Fibroblast of skin of right quadriceps (primary cell): ENCODE measurements at regions not wholly inside any gene's neighbourhood (a gene's known extent, or its start where the extent isn't known, plus 50 kb on each side); places are given as distances from the start of the nearest gene placed in this dataset.

Experiments
- DNase-seq: peaks from one replicate; pipeline ENCODE4 v3.0.0-alpha.2; 2013

DNA sequence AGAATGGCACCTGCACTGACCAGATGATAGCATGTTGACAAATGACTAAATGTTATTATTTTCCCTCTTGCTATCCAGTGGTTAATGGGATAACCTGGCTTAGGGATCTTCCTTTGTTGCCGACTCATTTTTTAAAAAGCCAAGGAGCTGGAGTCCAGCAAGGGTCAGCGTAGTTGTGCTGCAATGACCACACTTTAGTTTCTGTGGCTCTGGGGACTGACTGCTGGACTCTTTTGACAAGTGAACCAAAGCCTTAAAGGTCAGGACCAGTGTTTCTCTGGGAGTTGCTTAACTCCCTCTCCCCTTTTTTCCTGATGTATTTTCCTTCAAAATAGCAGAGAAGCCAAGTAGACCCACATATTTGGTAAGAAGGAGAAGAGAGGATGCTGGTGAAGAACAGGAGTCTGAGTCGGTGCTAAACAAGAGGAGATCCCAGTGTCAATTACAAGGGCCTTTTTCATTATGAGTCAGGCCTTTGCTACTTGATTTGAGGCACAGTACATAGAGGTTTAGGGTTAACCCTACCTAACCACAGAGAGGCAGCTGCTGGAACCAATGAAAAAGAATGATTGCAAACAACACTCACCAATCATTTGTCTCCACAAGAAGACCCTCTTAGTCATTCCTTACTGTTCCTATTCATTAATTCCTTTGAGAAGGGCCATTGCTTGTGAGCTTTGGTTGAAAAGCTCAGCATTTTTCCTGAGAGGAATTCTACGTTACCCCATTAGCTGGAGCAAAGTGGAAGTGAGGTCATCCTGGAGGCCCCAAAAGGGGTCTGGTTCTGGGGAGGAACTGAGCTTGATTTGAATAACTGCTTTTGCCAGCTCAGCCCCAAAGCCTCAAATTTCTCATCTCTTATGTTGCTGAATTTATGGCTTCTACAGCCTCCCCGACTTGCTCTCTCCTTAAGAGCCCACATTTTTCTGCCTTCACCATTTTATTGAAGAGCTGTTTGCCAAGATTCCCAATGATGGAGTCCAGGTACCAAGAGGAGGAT lies 137.6 kb upstream of the HNMT start:
- no peak for DNase-seq

DNA sequence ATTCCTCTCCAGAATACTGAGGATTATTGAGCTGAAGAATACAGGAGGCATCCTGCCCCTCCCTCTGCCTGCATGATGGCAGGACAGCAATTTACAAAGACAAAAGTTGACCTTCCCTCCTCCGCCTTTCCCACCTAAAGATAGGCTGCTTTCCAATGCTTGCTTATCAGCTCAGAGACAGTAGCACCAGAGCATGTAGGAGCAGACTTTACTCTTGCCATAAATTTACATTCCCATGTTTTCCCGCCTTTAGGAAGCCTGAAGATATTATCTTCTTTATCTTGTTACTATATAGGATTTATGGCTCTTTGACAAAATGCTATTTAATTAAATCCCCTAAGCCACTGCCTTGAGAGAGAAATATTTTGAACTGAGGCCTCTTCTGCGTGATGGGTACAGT lies 135.6 kb upstream of the HNMT start:
- DNase-seq: no peak

DNA sequence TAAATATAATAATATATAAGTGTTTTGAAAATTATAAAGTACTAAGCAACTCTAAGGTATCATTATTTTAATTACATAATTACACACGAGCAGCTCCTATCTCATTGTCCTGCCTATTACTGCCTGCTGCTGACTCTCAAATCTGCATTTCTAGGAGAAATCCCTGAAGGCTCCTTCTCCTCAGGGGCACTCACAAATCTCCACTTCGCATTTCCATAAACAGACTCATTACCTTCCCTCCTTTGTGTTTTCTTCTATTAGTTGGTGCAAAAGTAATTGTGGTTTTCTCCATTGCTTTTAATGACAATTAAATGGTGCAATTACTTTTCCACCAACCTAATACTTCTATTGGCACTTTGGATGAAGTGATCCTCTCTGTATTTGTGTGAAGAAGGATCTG lies 135.0 kb upstream of the HNMT start:
- no peak for DNase-seq

DNA sequence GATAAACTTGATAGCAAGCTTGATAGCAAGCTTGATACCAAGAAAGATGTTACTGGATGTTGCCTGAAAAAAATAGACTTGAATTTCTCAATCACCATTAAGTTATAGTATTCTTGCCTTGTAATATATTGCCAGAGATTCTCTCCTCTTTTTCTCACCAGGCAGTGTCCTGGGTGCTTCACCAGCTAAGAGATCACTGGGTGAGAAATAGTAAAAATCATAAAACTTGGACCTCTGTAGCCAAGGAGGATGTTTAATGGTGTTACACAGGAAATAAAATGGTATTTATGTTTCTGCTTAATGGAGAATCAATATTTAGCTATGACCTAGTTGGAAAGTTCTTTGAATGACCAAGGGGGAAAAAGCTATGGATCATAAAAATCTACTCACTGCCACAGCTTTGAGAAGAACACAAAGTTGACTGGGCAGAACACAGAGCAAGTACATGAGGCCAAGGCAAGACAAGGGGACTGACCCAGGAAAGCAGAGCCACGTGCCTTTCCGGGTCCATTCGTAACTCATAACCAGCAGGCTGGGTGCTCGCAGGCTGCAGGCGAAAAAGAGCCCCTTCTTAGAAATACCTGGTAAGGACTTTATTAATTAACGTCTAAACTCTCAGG lies 129.4 kb upstream of the HNMT start:
- DNase-seq: no peak

DNA sequence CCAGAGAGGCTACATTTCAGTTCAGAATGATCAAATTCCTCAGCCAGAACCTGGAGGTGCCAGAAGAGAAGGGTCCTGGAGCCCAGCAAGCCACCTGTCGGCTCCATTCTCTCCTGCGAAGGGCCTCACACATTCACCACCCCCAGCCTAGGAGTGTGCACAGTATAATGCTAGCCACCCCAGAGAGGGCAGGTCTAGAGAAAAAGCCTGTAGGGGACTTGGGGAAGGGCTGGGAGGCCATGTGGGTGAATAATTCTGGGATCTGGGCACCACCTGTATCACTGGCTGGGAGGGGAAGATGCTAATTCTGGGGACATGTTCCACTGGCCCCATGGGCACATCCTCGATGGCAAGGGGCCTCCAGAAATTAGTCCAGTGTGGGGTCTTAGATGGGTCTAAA lies 127.6 kb upstream of the HNMT start:
- no peak for DNase-seq

DNA sequence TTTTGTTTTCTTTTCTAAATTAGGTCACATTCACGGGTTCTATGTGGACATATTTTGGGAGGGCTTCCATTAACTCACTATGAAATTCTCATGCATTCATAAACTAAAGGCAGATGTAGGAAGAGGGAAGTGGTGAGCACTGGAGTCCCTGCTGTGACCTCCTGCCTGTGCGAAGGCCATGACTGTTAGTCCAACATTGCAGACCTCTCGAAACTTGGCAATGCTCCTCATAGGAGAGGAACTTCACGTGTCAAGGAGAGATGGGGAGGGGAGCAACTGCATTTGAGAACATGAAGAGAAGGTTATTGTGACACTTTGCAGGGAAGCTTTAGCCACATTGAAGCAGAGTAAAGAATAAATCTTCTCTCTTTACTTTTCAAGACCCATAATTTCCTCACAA lies 126.4 kb upstream of the HNMT start:
- DNase-seq: no peak

DNA sequence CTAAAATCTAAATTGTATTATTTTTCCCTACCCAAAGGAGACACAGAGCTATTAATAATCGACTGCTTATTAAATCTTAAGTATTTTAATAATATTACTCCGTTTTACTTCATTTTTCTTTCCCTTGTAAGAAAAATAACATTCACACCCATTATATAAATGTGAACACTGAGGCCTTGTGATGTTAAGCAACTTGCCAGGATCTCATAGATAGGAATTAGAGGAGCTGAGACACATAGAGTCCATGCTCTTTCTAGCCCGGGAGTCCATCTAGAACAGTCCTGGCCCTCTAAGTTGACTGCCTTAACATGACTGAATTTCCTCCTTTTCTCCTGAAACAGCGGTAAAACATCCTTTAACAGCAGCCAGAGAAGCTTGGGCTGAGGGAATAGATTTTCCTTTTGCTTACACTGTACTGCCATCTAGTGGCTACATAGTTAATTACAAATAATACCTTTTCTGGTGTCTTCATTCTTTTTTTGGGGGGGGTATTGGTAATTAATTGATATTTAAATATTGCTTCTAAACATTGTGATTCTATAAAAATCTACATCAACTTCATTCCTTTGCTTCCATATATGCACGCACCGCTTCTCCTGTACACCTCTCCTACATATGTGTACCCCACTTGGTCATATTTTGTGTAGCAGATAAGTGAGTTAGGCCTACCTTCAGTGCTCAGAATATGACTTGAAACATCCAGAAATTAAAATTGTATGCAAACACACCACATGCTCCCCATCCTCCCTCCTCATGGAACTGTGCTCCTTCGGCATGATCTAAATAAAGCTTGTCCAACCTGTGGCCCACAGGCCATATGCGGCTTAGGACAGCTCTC lies 125.8 kb upstream of the HNMT start:
- DNase-seq: peak; percentile 42

DNA sequence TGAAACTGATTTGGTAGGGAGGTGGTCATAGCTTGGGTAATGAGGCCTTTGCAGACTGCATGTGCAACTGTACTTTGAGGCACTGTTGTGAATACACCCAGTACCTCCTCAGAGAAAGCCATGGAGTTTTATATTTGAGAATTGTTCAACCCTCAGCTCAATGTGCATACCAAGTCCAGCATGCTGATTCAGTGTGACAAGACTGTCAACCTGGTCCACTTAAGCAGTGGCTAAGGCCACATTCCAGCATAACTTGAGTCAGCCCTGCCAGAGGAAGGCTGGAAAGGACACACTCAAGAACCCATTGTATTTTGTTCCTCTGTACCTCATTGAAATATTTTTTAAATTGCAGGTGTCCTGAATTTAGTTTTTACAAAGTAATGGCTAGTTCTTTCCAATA lies 121.8 kb upstream of the HNMT start:
- DNase-seq: no peak

DNA sequence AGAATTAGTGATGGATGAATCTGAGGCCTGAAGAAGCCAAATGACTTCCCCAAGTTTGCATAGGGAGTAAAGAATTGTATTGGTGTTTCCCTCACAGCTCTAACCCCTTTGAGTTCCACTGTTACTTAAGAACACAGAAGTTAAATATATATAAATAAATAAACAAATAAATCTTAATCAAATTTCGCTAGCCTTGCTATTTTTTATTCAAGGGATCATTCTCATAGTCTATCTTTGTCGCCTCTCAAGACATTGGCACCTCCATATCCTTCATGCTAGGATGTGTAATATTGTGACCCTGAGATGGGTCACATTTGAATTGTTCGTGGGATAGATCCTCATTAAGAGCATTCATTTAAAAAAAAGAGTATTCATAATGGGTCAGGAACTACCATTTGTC lies 121.3 kb upstream of the HNMT start:
- DNase-seq: no peak

DNA sequence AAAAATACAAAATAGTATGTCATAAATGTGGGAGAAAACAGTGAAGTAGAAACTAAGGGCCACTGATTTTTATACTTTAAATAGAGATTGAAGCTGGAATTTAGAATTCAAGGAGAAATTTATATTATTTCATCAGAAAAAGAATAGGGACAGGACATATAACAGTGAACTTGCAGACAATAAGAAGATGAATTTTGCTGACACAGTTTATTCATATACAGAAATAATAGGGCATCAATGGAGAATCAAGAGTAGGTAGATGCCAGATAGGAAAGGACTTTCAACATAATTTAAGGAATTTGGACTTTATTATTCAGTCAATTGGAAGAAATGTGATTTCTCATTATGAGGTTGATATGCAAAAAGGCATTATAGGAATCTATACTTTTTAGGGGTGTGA lies 118.9 kb upstream of the HNMT start:
- DNase-seq: no peak

DNA sequence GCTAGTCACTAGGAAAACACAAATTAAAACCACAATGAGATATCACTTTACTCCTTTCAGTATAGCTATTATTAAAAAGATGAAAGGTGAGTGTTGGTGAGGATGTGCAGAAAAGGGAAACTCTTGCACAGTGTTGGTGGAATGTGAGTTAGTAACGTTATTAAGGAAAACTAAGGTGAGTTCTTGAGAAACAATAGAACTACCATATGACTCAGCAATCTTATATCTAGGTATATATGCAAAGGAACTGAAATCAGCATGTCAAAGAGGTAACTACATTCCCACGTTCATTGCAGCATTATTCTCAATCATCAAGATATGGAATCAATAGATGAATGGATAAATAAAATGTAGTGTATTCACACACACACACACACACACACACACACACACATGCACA lies 117.3 kb upstream of the HNMT start:
- DNase-seq: no peak

DNA sequence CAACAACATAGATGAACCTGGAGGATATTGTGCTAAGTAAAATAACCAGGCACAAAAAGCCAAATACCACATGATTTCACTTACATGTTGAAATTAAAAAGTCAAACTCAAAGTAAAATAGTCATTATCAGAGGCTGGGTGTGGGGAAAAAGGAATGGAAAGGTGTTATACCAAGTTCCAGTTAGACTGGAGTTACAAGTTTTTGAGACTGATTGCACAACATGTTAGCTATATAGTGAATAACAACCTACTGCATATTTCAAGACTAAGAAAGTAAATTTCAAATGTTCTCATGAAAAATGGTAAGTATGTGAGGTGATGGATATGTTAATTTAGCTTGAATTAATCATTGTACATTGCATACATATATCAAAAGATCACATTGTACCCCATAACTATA lies 116.8 kb upstream of the HNMT start:
- DNase-seq: no peak

DNA sequence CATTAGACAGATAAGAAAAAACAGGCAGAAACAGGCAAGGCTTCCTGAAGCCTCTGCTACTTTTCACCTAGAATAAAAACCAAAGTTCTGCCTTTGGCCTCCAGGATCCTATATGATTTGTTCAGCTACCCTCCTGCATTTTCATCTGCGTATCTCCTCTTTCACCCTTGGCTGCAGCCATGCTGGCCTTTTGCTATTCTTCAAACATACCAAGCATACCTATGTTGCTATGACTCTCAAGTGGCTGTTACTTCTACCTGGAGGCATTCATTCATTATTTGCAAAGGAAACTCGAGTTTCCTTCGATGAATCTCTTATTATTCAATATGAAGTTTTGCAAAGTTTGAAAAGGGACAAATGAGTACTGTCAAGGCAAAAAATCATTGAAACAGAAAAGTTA lies 106.4 kb upstream of the HNMT start:
- DNase-seq: no peak

DNA sequence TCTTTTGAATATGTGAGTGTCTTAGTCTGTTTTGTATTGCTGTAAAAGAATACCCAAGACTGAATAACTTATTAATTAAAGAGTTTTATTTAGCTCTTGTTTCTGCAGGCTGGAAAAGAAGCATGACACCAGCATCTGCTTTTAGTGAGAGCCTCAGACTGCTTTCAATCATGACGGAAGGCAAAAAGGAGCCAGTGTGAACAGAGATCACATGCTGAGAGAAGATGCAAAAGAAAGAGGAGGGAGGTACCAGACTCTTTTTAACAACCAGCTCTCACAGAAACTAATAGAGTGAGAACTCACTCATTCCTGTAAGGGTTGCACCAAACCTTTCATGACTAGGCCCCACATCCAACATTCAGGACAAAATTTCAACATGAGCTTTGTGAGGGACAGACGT lies 101.6 kb upstream of the HNMT start:
- DNase-seq: no peak

DNA sequence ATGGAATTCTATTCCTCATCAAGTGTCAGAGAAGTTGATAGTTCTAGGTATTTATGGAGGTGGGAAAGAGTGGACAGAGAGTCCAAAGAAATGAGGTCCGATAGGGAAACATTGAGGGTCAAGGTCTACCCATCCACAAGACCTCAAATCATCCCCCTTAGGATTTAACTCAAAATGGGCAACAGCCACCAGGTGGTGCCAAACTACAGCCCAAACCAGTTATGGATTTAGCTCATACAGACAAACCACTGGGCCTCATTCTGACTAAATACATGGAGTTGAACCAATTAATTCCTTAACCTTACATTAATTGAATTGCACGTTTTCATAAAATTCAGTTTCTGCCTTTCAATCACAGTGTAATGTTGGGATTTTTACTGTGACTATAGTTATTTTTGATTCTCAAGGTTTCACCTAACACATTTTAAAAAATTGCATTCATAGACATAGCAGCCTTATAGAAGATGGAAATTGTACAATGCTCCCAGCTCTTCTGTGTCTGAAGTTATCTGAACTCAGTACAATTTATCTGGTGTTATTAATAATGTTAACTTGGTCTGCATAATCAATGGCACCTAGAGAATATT lies 98.2 kb upstream of the HNMT start:
- peak; percentile 28 for DNase-seq

DNA sequence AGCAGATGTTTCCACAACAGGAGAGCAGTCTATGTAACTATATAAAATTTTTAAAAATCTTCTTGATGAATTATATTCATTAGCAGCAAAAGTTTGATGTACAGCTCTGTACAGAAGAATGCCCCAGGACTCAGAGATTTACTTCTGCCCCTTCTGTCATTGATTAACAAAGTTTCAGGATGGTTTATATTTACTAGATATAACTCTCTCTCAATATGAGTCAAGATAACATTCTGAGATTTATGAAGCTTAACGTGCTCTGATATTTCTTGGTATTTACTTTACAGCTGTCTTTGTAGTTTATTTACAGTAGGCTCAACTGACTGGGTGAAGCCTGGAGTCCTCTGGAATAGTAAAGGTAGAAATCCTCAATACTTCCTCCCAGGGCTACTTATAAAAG lies 93.6 kb upstream of the HNMT start:
- no peak for DNase-seq

DNA sequence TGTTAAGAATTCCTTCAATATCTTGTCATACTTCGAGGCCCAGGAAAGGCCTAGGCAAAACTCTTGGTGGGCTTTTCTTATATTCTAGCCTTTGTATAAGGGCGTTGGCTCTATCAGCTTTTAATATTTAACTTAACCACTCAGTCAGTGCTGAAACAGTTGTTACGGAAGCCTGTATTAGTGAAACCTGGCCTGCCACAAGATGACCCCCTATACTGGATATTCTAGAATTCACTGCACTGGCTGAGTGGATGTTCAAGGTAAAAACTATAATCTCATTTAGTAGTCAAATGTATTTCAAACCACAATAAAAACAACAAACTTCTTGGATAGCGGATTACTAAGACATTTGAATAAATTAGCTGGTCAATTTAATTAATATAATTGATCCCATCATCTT lies 91.7 kb upstream of the HNMT start:
- no peak for DNase-seq

DNA sequence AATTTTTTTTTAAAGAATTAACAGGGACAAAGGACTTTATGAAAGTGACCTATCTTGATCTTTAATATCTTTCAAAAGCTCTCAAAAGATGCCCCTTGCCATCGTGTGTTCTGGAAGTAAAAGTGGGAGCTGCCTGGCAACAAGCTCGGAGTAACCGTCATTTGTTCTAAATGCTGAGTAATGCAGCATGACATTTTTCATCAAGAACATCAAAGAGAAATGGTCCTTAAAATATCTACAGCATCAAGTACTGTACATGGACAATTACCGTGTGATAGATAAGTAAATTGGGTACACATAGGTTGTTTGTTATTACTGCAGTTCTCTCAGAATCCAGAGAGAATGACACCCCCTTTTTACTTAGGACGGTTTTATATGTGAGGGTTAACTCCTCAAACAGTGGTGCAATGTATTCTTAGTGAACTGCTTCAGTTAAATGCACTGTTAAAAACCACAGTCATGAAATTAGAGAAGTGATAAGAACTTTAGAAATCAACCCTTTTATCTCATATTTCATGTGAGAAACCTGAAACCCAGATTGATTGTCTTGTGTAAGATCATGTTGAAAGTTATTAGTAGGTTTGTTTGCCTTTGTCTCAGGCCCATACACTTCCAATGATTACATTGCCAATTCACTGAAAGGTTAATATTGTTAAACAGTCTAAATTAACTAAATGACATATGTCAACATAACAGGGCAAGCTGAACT lies 90.6 kb upstream of the HNMT start:
- DNase-seq: no peak

DNA sequence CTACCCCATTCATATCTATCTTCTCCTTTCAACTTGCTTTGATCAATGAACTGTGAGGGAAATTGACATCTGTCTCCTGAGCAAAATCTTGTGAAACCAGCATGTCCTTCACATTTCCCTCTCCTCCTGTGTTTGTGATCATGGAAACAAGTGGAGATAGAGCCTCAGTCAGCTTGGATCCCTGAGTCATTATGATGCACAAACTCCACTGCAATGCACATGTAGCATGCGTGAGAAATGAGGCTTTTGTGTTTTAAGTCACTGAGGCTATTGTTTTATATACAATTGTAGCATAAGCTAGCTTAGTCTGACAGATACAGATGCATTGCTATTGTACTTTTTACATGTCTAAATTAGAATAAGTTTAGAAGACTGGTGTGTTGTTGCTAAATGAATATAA lies 85.2 kb upstream of the HNMT start:
- no peak for DNase-seq

DNA sequence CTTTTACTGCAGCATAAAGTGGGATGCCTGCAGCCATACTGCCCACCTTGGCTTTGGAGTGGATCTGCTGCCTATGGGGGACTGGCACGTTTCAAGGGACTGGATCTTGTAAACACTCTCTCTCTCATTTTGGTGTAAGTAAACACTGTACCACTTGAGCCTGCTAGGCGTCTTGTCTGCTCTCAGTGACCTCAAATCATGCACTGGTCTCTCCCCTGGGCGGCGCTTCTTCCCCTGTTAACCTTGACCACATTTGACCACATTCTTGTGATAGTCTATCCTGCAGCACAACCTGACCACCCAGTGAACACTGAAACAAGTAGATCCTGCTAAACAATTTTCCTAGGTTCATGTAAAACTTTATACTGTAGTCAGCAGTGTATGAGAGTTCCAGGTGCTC lies 82.6 kb upstream of the HNMT start:
- no peak for DNase-seq

DNA sequence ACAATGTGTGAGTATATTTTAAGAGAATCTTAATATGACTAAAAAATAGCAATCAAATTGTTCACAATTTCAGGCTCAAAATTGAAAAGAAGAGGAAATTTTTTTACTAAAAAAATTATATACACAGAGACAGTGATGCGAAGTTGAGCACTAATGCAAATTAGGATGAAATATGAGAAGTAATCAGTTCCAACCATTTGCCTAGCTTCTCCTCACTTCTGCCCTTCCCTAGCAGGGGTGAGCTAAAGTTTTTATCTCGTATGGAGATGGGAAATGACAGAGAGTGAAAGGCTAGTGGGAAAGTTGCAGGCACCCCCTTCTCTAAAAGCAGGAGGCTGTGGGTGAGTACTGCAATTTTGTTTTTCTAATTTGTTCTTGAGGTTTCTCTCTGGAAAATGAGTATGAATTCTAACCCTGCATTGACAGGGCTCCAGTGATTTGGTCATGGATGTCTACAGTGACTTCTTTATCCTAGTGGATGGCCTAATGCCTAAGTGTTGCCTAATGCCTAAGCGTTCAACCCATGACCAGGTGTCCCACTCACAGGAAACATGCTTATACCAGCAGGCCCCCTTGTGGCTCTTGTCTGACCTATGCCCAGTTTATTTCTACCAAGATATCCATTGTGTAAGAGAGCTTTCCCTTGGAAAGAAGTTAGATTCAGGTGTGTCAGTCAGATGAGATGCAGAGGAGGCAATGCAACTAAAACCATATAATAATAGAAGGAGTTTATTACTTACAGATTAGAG lies 78.0 kb upstream of the HNMT start:
- no peak for DNase-seq

DNA sequence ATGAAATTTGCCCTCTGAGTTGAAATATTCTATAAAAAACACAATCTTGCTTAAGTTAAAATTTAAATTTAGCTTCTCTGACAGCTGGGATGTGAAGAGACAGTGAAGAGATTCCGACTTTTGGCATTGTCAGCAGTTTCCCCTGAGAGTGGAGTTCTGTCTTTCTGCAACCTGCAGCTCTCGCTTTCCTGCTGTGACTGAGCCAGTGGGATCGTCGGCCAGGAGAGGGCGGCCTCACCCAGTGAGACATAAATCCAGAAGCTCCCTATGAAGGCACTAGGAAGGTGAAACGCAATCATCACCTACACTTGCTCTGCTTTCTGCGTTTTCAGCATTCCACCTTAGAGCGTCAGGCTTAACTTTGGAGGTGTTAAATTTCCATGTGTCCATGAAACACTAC lies 75.4 kb upstream of the HNMT start:
- DNase-seq: peak; percentile 8
